ENCODE measurements at regions not wholly inside any gene's neighbourhood (a gene's known extent, or its start where the extent isn't known, plus 50 kb on each side); places are given as distances from the start of the nearest gene placed in this dataset.
"Not testable (repeated sequence)": the region's sequence is repeated elsewhere in the genome, so short reads cannot be mapped to it uniquely, and the experiment has no call there.

GRCh38 chr15:53923741-53924140 is 54.5 kb upstream of the UNC13C start:
- H3K9me2 ChIP-seq; H3K27ac ChIP-seq (ENCODE audit: low read depth in 2 of 2, low read length in 1 of 2); H3K4me3 ChIP-seq (ENCODE audit: low read depth in 2 of 2, low read length in 1 of 2); H3K9me3 ChIP-seq; H3K4me2 ChIP-seq; H3K27me3 ChIP-seq (ENCODE audit: insufficient read depth); H4K20me1 ChIP-seq (ENCODE audit: insufficient read depth); DNase-seq; H3F3A ChIP-seq (replicated peaks; ENCODE audit: insufficient read depth); H3K36me3 ChIP-seq (replicated peaks in 1 of 2; ENCODE audit: control insufficient read depth in 1 of 2, insufficient read depth in 2 of 2, low read length in 1 of 2); H2AFZ ChIP-seq (ENCODE audit: low read depth); H3K9ac ChIP-seq; H3K79me2 ChIP-seq (ENCODE audit: insufficient read depth); H3K4me1 ChIP-seq (ENCODE audit: control insufficient read depth in 1 of 2, insufficient read depth in 2 of 2, low read depth in 1 of 2, low read length in 1 of 2); POLR2A ChIA-PET: not testable (repeated sequence)
- CTCF ChIA-PET, result interaction anchor here (1.1 kb wide), 1 partner anchor 113 kb away, joined by 3 read pairs; no protein-coding TSS in a partner anchor
- 57% methylated on average over 13 of the region's 13 CpGs for WGBS (ENCODE audit: low lambda C conversion rate)

GRCh38 chr15:53918180-53919079 is 59.8 kb upstream of the UNC13C start:
- Histone ChIP-seq H3K4me3 (ENCODE audit: low read depth in 2 of 2, low read length in 1 of 2) (no peak overlapping the region), H3K9me2 (no peaks in the 10 kb centered on the region), H4K20me1 (ENCODE audit: insufficient read depth) (no peaks in the 10 kb centered on the region), H3F3A (replicated peaks; ENCODE audit: insufficient read depth) (no peaks in the 10 kb centered on the region), H3K4me2 (no peak overlapping the region), H3K27me3 (ENCODE audit: insufficient read depth) (no peaks in the 10 kb centered on the region), H3K9ac (no peak overlapping the region), H2AFZ (ENCODE audit: low read depth) (no peak overlapping the region), H3K4me1 (ENCODE audit: control insufficient read depth in 1 of 2, insufficient read depth in 2 of 2, low read depth in 1 of 2, low read length in 1 of 2) (no peaks in the 10 kb centered on the region; a peak in 1 of 4 replicates), H3K79me2 (ENCODE audit: insufficient read depth) (no peaks in the 10 kb centered on the region), H3K9me3 (no peaks in the 10 kb centered on the region), H3K27ac (ENCODE audit: low read depth in 2 of 2, low read length in 1 of 2) (no peak overlapping the region), H3K36me3 (replicated peaks in 1 of 2; ENCODE audit: control insufficient read depth in 1 of 2, insufficient read depth in 2 of 2, low read length in 1 of 2) (no peaks in the 10 kb centered on the region)
- no peak for DNase-seq
- CTCF ChIA-PET, result interaction anchor here (0.6 to 1.0 kb wide), 3 partner anchors 107 to 216 kb away, joined by 3 read pairs; no protein-coding TSS in a partner anchor
- 46% methylated on average over 11 of the region's 11 CpGs for WGBS (ENCODE audit: low lambda C conversion rate)
- POLR2A ChIA-PET, result no interaction called here
- no peak for TF ChIP-seq FOSL2 (IDR thresholded peaks at IDR 0.05; ENCODE audit: borderline replicate concordance, low read depth)

- Histone ChIP-seq H3K4me2 (no peak overlapping the region), H3K27me3 (ENCODE audit: insufficient read depth) (no peaks in the 10 kb centered on the region), H3F3A (replicated peaks; ENCODE audit: insufficient read depth) (no peaks in the 10 kb centered on the region), H3K4me3 (ENCODE audit: low read depth in 2 of 2, low read length in 1 of 2) (no peak overlapping the region), H3K36me3 (replicated peaks in 1 of 2; ENCODE audit: control insufficient read depth in 1 of 2, insufficient read depth in 2 of 2, low read length in 1 of 2) (no peaks in the 10 kb centered on the region), H3K9me2 (no peaks in the 10 kb centered on the region), H4K20me1 (ENCODE audit: insufficient read depth) (no peaks in the 10 kb centered on the region), H3K9ac (no peak overlapping the region), H2AFZ (ENCODE audit: low read depth) (no peak overlapping the region), H3K27ac (ENCODE audit: low read depth in 2 of 2, low read length in 1 of 2) (no peak overlapping the region), H3K79me2 (ENCODE audit: insufficient read depth) (no peaks in the 10 kb centered on the region), H3K9me3 (no peaks in the 10 kb centered on the region), H3K4me1 (ENCODE audit: control insufficient read depth in 1 of 2, insufficient read depth in 2 of 2, low read depth in 1 of 2, low read length in 1 of 2) (no peaks in the 10 kb centered on the region; a peak in 1 of 4 replicates)
- POLR2A ChIA-PET, result no interaction called here
- DNase-seq, result no peak
- 21% methylated on average over 2 of the region's 2 CpGs for WGBS (ENCODE audit: low lambda C conversion rate)
- TF ChIP-seq SMC3 (IDR thresholded peaks at IDR 0.05; ENCODE audit: low read depth, low read length) (no peak), TAF1 (IDR thresholded peaks at IDR 0.05; ENCODE audit: borderline replicate concordance, low read depth, low read length) (no peak)
- CTCF ChIA-PET, result no interaction called here
Measured at GRCh38 chr15:53917109-53917508, 61.1 kb upstream of the UNC13C start.

GRCh38 chr15:53911431-53911830 is 66.8 kb upstream of the UNC13C start:
- Histone ChIP-seq H3K27me3 (ENCODE audit: insufficient read depth) (no peaks in the 10 kb centered on the region), H3K9ac (no peak overlapping the region), H4K20me1 (ENCODE audit: insufficient read depth) (no peaks in the 10 kb centered on the region), H2AFZ (ENCODE audit: low read depth) (no peak overlapping the region), H3K79me2 (ENCODE audit: insufficient read depth) (no peaks in the 10 kb centered on the region), H3K9me2 (no peaks in the 10 kb centered on the region), H3F3A (replicated peaks; ENCODE audit: insufficient read depth) (no peaks in the 10 kb centered on the region), H3K9me3 (no peaks in the 10 kb centered on the region), H3K4me2 (no peak overlapping the region), H3K27ac (ENCODE audit: low read depth in 2 of 2, low read length in 1 of 2) (no peak overlapping the region), H3K4me3 (ENCODE audit: low read depth in 2 of 2, low read length in 1 of 2) (no peak overlapping the region), H3K36me3 (replicated peaks in 1 of 2; ENCODE audit: control insufficient read depth in 1 of 2, insufficient read depth in 2 of 2, low read length in 1 of 2) (no peaks in the 10 kb centered on the region), H3K4me1 (ENCODE audit: control insufficient read depth in 1 of 2, insufficient read depth in 2 of 2, low read depth in 1 of 2, low read length in 1 of 2) (peaks cover 0 to 4% of the 10 kb centered on the region in 2 experiments; a peak in 1 of 4 replicates)
- CTCF ChIA-PET, result interaction anchor here (1.4 kb wide), 1 partner anchor 101 kb away, joined by 5 read pairs; no protein-coding TSS in a partner anchor
- TF ChIP-seq NRF1 (IDR thresholded peaks at IDR 0.05; ENCODE audit: low read depth, low read length) (no peak), USF2 (IDR thresholded peaks at IDR 0.05; ENCODE audit: borderline replicate concordance, low read depth, low read length) (no peak), SIN3A (IDR thresholded peaks at IDR 0.05; ENCODE audit: borderline replicate concordance, low read depth, low read length) (no peak), ZBTB33 (IDR thresholded peaks at IDR 0.05; ENCODE audit: borderline replicate concordance, low read depth) (no peak), ELF1 (IDR thresholded peaks at IDR 0.05) (no peak), CTCF (IDR thresholded peaks at IDR 0.05) (no peak), RAD21 (IDR thresholded peaks at IDR 0.05; ENCODE audit: low read length) (no peak)
- POLR2A ChIA-PET, result no interaction called here
- no peak for DNase-seq
- WGBS (ENCODE audit: low lambda C conversion rate), result 57% methylated on average over 10 of the region's 10 CpGs

Data from SK-N-SH (cell line).